ENCODE measurements at regions not wholly inside any gene's neighbourhood (a gene's known extent, or its start where the extent isn't known, plus 50 kb on each side); places are given as distances from the start of the nearest gene placed in this dataset.

DNA sequence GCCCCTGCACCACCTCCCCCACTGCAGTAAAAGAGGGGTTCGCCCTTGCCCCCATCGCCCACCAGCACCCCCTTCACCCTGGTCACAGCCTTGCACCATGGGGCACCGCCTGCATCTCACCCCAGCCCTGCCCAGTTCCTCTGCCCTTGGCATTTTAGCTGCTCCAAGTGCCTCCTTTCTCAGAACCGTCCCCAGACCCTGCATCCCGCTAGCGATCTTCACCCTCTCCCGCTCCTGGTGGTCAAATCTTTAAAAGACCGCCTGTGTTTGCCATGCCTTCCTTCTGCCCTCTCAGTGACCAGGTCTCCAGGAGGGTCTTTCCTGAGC lies 114.7 kb upstream of the OTOS start:
- no peak for DNase-seq (ENCODE audit: extremely low spot score)
- no peaks in the 10 kb centered on the region for H3K36me3 ChIP-seq
- H3K27me3 ChIP-seq = peaks cover 0 to 11% (median 0%) of the 10 kb centered on the region in 4 donors
- TF ChIP-seq POLR2AphosphoS5 (IDR thresholded peaks at IDR 0.05) (no peak), CTCF (IDR thresholded peaks at IDR 0.05) (no peak), EP300 (IDR thresholded peaks at IDR 0.05) (no peak), POLR2A (IDR thresholded peaks at IDR 0.05; ENCODE audit: low read depth) (no peak)
- H3K4me1 ChIP-seq = peaks cover 21 to 41% (median 33%) of the 10 kb centered on the region in 4 donors
- WGBS = 82% methylated on average over 8 of the region's 8 CpGs
- intact Hi-C loops (cut with DNase I) = no loop called here
- H3K27ac ChIP-seq (replicated peaks in 1 of 4) = no peak overlapping the region
- H3K9me3 ChIP-seq = no peaks in the 10 kb centered on the region
- H3K4me3 ChIP-seq = no peak overlapping the region

DNA sequence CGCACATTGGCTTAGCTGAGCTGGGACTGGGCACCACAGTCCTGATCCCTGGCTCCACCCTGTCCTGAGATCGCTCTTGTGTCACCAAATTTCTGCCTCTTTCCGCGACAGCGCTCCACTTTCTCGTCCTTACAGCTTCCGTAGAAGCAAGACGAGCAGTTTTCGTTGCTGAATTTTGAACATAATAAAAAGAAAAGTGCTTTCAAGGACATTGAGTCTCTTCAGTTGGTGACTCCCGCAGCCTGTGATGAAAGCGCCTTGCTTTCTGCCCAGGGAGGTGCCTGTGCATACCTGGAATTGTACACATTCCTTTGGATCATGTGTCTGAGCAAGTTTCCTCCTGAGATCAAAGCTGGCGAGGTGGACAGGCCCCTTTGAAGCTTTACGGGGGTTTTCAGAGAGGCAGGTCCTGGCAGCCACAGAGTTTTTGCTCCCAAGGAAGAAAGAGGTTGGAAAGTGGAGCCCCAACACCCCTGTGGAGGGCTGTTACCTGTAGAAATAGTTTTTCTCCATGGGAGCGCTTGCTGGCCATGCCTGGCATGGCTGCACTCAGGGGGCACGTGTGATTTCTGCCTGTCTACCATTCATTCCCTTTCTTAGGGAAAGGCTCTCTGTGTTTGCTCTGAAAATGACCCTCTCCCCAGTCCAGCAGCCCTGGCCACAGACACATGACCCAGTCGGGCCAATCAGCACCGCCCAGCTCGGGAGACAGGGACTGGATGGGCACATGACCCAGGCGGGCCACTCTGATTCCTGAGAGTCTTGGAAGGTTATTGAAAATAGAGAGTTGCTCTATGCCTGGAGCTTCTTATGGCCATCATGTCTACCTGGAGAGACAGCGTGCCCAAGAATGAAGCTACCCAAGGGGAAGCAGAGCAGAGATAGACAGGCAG lies 115.6 kb upstream of the OTOS start:
- DNase-seq (ENCODE audit: extremely low spot score) = peak; percentile 81
- H3K4me1 ChIP-seq = peaks cover 13 to 36% (median 24%) of the 10 kb centered on the region in 4 donors
- TF ChIP-seq POLR2AphosphoS5 (IDR thresholded peaks at IDR 0.05) = no peak
- no peak for TF ChIP-seq POLR2A (IDR thresholded peaks at IDR 0.05; ENCODE audit: low read depth)
- no peak for TF ChIP-seq CTCF (IDR thresholded peaks at IDR 0.05)
- TF ChIP-seq EP300 (IDR thresholded peaks at IDR 0.05) = no peak
- H3K9me3 ChIP-seq = no peaks in the 10 kb centered on the region
- no peaks in the 10 kb centered on the region for H3K36me3 ChIP-seq
- H3K4me3 ChIP-seq = no peak overlapping the region
- no peak overlapping the region for H3K27ac ChIP-seq (replicated peaks in 1 of 4)
- intact Hi-C loops (cut with DNase I) = no loop called here
- H3K27me3 ChIP-seq = peaks cover 0 to 6% (median 0%) of the 10 kb centered on the region in 4 donors
- WGBS = 82% methylated on average over 19 of the region's 20 CpGs

DNA sequence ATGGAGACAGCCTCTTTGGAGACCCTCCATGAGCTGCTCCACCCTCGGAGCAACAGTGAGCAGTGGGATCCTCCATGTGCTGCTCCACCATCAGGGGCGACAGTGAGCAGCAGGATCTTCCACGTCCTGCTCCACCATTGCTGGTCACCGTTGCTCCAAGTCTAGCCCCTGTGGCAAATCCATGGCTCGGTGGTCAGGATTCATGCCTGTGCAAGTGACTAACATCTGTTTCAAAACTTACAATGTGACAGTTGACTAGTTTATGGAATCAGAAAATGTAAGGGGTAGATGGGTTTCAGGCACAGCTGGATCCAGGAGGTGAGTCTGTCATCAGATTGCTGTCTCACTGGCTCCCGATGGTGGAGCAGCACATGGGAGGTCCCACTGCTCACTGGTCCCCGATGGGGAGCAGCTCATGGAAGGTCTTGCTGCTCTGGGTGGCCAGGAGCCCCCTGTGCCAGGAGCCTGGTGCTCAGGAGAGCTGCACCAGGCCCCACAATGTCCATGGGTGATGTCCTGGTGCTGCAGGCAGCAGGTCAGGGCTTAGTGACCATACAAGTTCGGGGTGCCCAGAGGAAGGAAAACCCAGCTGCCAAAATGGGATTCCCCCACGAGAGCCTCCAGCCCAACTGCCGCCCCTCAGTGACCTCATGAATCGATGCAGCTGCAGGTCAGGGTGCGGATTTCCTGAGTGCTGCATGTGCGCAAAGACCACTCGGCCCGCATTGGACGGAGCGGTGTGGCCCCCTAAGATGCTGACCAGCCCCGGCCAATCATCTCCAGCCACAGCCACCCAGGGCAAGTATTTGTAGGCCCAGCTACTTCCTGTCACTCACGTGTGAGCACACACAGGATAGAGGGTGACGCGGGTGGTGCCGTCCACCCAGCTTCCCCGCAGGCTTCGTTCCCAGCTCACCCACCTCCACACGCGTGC lies 116.5 kb upstream of the OTOS start:
- H3K9me3 ChIP-seq = peaks cover 0 to under 1% (median 0%) of the 10 kb centered on the region in 4 donors
- H3K4me1 ChIP-seq = peaks cover 4 to 26% (median 17%) of the 10 kb centered on the region in 4 donors
- H3K27ac ChIP-seq (replicated peaks in 1 of 4) = no peak overlapping the region
- H3K36me3 ChIP-seq = no peaks in the 10 kb centered on the region
- peaks cover 0 to 6% (median 0%) of the 10 kb centered on the region in 4 donors for H3K27me3 ChIP-seq
- TF ChIP-seq POLR2A (IDR thresholded peaks at IDR 0.05; ENCODE audit: low read depth) = no peak
- TF ChIP-seq EP300 (IDR thresholded peaks at IDR 0.05) = no peak
- TF ChIP-seq CTCF (IDR thresholded peaks at IDR 0.05) = no peak
- no peak for TF ChIP-seq POLR2AphosphoS5 (IDR thresholded peaks at IDR 0.05)
- WGBS = 94% methylated on average over 21 of the region's 26 CpGs
- intact Hi-C loops (cut with DNase I) = no loop called here
- no peak overlapping the region for H3K4me3 ChIP-seq
- peak; percentile 74 for DNase-seq (ENCODE audit: extremely low spot score)

GRCh38 chr2:240257940-240258580 lies 117.6 kb upstream of the OTOS start:
- WGBS = 98% methylated on average over 19 of the region's 23 CpGs
- Histone ChIP-seq H3K4me1 (peaks cover 0 to 23% (median 14%) of the 10 kb centered on the region in 4 donors), H3K36me3 (no peaks in the 10 kb centered on the region), H3K9me3 (peaks cover 0 to 11% (median 8%) of the 10 kb centered on the region in 4 donors), H3K4me3 (no peak overlapping the region), H3K27ac (replicated peaks in 1 of 4) (peak overlapping the region in 3 of 4 donors; percentile 54 to 76 (median 61)), H3K27me3 (peaks cover 0 to 6% (median 0%) of the 10 kb centered on the region in 4 donors)
- intact Hi-C loops (cut with DNase I) = no loop called here
- TF ChIP-seq CTCF (IDR thresholded peaks at IDR 0.05) (no peak), EP300 (IDR thresholded peaks at IDR 0.05) (no peak), POLR2AphosphoS5 (IDR thresholded peaks at IDR 0.05) (no peak)
- peak; percentile 57 for DNase-seq (ENCODE audit: extremely low spot score)
